Fibroblast of skin of right quadriceps (primary cell): ENCODE measurements at regions not wholly inside any gene's neighbourhood (a gene's known extent, or its start where the extent isn't known, plus 50 kb on each side); places are given as distances from the start of the nearest gene placed in this dataset.

Experiments
- DNase-seq: peaks from one replicate; pipeline ENCODE4 v3.0.0-alpha.2; 2013

DNA sequence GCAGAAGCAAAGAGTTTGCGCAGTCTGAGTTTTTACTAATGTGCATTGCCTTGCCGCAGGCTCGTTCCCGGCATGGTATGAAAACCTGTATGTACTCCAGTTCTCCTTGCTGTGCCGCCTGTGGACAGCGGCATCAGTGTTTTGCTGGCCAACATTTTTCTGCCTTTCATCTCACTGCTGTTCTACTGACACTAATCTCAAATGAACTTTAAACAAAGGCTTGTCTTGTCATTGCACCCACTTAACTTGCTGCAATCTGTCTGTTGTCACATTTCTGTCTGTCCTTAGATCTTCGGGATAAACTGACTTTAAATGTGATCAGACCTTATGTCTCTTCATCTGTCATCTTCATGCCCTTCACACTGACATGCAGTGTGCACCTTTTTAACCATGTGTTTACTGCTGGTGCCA, 71.7 kb upstream of the ZNRF2 start:
- no peak for DNase-seq

DNA sequence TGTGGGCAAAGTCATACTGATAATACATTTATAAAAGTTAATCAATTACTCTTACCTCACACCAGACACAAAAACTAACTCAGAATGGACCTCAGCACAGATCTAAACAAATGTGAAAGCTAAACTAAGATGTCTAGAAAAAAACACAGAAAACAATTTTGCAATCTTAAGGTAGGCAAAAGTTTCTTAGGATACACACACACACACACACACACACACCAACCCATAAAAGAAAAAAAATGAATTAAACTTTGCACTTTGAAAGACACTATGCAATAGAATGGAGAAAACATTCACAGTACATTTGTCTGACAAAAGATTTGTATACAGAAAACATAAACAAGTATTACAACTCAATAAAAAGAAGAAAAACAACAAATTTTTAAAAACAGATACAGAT, 70.8 kb upstream of the ZNRF2 start:
- DNase-seq, result no peak

DNA sequence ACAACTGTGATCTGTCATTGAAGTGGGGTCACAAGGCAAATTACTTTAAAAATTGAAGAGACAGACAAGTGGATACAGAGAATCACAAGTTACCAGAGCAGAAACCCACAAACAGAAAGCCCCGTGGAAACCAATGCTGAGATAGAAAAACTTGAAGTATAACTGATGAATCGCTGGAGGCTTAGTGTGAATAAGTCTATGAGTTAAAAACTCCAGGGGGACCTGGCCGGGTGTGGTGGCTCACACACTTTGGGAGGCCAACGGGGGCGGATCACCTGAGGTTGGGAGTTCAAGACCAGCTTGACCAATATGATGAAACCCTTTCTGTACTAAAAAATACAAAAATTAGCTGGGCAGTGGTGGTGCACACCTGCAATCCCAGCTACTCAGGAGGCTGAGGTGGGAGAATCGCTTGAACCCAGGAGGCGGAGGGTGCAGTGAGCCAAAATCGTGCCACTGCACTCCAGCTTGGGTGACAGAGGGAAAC, 69.7 kb upstream of the ZNRF2 start:
- no peak for DNase-seq

DNA sequence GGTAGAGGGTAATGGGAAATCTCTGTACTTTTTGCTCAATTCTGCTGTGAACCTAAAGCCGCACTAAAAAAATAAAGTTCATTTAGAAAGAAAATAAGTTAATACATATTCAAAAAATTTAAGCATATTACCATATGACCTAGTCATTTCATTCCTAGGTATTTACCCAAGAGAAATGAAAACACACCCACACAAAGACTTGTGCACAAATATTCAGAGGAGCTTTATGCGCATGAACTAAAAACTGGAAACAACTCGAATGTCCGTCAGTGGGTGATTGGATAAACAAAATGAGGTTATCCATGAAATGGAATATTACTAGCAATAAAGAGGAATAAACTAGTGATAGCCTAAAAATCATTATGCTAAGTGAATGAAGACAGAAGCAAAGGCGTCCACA, 62.6 kb upstream of the ZNRF2 start:
- DNase-seq, result no peak

DNA sequence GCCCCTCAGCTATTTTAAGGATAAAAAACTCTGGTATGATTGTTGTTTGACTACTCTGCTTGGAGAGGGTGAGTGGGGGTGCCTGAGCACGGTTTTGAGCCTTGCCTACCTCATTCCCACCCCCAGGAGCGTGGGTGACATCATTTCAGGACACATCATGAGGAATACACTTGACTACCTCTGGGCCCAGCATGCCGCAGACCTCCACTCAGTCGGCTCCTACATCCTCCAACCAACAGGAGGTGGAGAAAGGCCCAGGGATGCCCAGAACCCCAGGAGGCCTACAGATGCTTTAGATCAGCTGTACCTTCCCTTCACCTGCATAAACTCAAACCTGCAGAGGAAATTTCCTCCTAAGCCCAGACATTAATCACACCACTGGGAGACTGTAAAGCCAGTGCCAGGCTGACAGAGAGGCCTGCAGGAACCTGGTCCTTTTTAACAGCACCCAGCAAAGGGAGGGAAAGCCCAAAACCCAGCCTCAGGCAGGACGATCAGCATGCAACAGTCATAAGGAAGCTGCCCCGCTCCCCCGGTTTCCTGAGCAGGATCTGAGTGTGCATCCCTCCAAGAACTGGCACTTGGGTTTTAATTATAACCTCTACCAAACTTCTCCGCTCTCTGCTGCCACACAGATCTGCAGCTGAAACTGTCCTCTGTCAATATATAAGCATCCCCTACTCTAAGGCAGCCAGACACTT, 61.7 kb upstream of the ZNRF2 start:
- DNase-seq, result no peak

DNA sequence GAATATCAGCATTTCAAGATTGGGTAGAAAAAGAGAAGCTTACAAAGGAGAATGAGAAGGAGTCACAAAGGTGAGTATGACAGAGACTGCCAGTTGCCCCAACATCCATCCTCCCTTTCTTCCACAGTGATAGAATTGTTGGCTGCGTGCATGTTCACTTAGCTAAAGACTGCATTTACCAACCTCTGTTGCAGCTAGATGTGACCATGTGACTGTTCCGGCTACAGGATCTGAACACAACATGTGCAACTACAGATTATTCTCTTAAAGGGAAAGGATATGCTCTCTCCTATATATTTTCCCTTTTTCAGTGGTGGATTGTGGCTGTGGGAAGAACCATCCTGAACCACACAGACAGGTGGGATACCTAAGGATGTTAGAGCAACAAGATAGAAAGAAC, 60.5 kb upstream of the ZNRF2 start:
- DNase-seq, result no peak

DNA sequence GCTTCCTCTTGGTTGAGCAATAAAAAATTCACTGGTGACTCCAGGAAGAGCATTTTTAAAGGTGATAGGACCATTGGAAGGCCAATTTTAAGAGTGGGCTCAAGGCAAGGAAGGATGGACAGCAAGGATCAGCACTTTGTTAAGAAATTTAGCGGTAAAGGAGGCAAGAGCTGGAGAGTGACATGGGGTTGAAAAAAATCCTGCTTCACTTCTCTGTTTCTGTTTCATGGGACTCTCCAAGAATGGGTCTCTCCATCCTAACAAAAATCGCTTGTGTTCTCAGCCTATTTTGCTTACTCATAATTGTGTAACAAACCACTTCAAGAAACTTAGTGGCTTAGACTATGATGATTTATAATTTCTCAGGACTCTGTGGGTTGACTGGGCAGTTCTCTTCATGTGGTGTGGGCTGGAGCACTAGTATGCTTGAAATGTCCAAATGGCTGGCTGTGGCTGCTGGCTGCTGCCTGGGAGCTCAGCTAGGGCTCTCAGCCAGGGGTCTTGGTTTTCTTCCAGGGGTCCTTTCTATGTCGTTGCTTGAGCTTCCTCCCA, 59.8 kb upstream of the ZNRF2 start:
- peak; percentile 84 for DNase-seq

DNA sequence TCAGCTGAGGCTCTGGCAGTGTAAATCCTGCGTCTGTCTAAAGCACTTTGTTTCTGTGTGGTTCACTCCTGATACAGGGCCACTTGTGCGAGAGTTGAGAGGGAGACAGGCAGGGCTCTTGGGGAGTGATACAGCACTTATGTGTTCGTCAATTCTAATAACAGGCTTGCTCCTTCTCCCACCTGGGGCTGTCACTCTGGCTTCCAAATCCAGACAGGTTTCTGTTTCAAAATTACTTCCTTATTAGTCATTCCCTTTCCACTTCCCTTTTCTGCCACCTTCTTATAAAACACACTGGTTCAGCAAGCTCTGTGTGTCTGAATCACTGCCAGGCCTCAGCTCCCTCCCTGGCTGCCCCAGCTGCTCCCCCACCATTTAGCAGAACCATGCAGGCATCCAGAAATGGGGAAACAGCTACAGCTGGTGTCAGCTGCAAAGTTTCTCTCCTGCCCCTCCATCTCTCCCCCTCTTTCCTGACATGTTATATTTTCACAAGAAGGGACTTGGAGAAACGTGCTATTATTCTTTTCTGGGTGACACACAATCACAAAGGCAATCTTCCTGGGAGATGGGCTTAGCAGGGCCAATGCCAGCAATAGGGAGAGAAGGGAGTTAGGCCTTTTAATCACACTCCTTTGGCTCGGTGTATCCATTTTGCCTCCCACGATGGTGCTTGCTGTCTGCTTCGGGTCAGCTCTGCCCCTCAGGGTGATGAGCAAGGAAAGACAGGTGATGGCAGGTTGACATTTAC, 58.4 kb upstream of the ZNRF2 start:
- DNase-seq, result peak; percentile 35

DNA sequence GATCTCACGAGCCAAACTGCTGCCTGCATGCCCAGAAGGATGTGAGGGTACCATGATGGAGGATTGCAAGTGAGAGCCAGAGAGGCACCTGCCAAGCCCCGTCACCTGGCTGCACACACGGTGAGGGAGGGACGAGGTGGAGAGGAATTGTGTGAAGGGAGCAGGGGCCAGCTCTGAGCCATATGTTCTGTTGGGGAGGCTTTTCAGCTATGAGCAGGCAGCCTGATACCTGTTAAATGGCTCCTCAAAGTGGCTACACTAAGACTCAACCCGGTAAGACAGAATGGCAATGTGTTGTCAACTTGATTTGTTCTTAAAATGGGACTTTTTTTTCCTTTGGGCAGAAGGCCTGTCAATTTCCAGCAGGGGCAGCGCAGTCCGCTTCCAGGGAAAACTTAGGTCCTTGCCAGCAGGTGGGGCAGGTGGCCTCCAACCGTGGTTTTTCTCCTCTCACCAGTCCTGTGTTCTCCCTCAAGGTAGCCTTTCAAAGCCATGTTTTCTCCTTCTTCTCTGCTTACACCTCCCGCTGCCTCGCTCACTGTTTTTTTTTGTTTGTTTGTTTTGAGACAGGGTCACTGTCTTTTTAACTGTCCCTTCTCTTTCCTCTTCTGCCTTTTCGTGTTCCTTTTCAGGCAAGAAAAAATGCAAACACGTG, 57.7 kb upstream of the ZNRF2 start:
- DNase-seq, result no peak

DNA sequence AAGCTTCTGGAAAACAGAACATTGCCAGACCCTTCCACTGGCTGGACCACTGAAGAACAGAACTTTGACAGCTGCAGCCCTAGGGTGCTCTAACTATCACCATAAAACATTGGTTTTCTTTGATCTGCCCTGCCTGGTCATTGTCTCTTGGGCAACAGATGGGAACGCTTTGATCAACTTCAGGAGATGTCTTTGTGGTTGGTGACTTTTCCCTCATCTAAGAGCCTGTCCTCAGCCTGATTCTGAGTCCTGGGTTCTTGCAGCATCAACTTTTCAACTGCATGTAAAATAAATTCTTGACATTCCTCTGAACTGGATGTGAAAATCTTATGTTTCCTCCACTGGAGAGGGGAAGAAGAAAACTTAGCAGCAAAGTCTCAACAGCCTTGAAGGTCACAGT, 53.1 kb upstream of the ZNRF2 start:
- no peak for DNase-seq

DNA sequence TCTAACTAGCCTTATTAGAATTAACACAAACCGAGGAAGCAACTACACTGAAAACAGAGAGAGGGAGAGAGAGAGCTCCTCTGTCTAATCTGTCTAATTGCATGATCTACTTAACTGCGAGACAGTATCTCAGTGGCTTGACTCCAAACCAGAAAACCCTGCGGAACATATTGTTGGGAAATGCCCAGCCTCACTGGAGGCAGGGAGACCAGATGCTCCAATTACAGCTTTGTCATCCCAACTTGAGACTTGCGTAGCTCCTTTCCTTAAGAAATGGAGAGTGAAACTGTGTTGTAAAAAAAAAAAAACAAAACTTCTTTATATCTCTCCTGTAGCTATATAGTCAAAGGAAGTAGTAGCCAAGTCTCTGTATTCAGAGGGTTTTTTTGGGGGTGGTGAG, 52.0 kb upstream of the ZNRF2 start:
- no peak for DNase-seq
